Loucy (cell line): ENCODE measurements at regions not wholly inside any gene's neighbourhood (a gene's known extent, or its start where the extent isn't known, plus 50 kb on each side); places are given as distances from the start of the nearest gene placed in this dataset.

Experiments used
- H2AFZ ChIP-seq: fragments of 200-600 bp; sonication (generic); 2 replicates; pipeline ENCODE4 v1.6.0; 2016; ENCODE audit warnings: antibody characterized with exemption, mild to moderate bottlenecking, low read length, moderate library complexity
- H3F3A ChIP-seq: fragments of 200-600 bp; 2 replicates; pipeline ENCODE4 v1.6.0; 2016; ENCODE audit warnings: antibody characterized with exemption, low read depth, mild to moderate bottlenecking
- H3K27me3 ChIP-seq: fragments of 200-600 bp; sonication (generic); 2 replicates; pipeline ENCODE4 v1.6.1; 2014; ENCODE audit warnings: low read length, mild to moderate bottlenecking; ENCODE audit not compliant: insufficient read depth, poor library complexity, severe bottlenecking
- H3K36me3 ChIP-seq: fragments of 200-600 bp; sonication (generic); 2 replicates; pipeline ENCODE4 v1.6.1; 2016; ENCODE audit warnings: low read length; ENCODE audit not compliant: insufficient read depth
- H3K4me1 ChIP-seq: fragments of 200-600 bp; sonication (generic); 2 replicates; pipeline ENCODE4 v1.5.1; 2014; ENCODE audit warnings: low read length, mild to moderate bottlenecking; ENCODE audit not compliant: insufficient read depth, poor library complexity, severe bottlenecking
- H3K4me2 ChIP-seq: fragments of 200-600 bp; sonication (generic); 2 replicates; pipeline ENCODE4 v1.6.0; 2014; ENCODE audit warnings: antibody characterized with exemption, low read length, low read depth, mild to moderate bottlenecking; ENCODE audit not compliant: poor library complexity, severe bottlenecking
- H3K4me3 ChIP-seq: fragments of 200-600 bp; sonication (generic); 2 replicates; pipeline ENCODE4 v1.5.1; 2014; ENCODE audit warnings: low read length, mild to moderate bottlenecking, mixed read lengths; ENCODE audit not compliant: poor library complexity, severe bottlenecking
- H3K79me2 ChIP-seq: fragments of 200-600 bp; sonication (generic); 2 replicates; pipeline ENCODE4 v1.6.1; 2014; ENCODE audit warnings: low read length; ENCODE audit not compliant: insufficient read depth
- H3K9ac ChIP-seq: fragments of 200-600 bp; sonication (generic); 2 replicates; pipeline ENCODE4 v1.6.0; 2014; ENCODE audit warnings: mild to moderate bottlenecking, low read depth, low read length, moderate library complexity; ENCODE audit not compliant: poor library complexity, severe bottlenecking
- H3K9me2 ChIP-seq: fragments of 200-600 bp; sonication (generic); replicated peaks from 2 replicates; pipeline ENCODE4 v1.6.1; 2016; ENCODE audit warnings: low read depth, low read length, mixed read lengths
- H3K9me3 ChIP-seq: fragments of 200-600 bp; sonication (generic); 2 replicates; pipeline ENCODE4 v1.6.1; 2014; ENCODE audit warnings: mild to moderate bottlenecking, antibody characterized with exemption, low read length, low read depth; ENCODE audit not compliant: insufficient read depth
- H4K20me1 ChIP-seq: fragments of 200-600 bp; sonication (generic); 2 replicates; pipeline ENCODE4 v1.6.0; 2014; ENCODE audit warnings: antibody characterized with exemption, low read length, mild to moderate bottlenecking; ENCODE audit not compliant: insufficient read depth, poor library complexity, severe bottlenecking
- CTCF ChIP-seq: fragments of 200-600 bp; sonication (generic); conservative IDR thresholded peaks from 2 replicates; pipeline ENCODE4 v1.5.1; 2014; ENCODE audit warnings: mild to moderate bottlenecking, antibody characterized with exemption, low read length
- EZH2phosphoT487 ChIP-seq: fragments of 200-600 bp; IDR thresholded peaks from 2 replicates; pipeline ENCODE4 v1.6.1; 2018; ENCODE audit warnings: antibody characterized with exemption, mild to moderate bottlenecking, moderate library complexity, borderline replicate concordance

DNA sequence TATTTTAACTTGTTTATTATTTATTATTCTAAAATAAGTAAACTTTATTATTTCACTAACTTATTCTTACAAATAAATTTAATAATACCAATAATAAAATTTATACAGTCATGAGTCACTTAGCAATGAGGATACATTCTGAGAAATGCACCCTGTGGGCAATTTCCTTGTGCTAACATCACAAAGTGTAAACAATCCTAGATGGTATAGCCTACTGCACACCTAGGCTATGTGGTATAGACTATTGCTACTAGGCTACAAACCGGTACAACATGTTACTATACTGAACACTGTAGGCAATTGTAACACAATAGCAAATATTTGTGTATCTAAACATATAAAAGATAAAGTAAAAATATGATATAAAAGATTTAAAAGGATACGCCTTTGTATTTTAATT is 479.5 kb downstream of the EPHA5 start:
- H3K36me3 ChIP-seq: no peaks in the 10 kb centered on the region
- no peaks in the 10 kb centered on the region for H3K27me3 ChIP-seq
- H3K9me3 ChIP-seq: no peaks in the 10 kb centered on the region
- H3F3A ChIP-seq: no peaks in the 10 kb centered on the region
- no peak overlapping the region for H3K4me3 ChIP-seq
- H3K9ac ChIP-seq: no peak overlapping the region
- no peaks in the 10 kb centered on the region for H3K9me2 ChIP-seq
- TF ChIP-seq CTCF (no peak), EZH2phosphoT487 (no peak)
- no peaks in the 10 kb centered on the region for H3K79me2 ChIP-seq
- H3K4me1 ChIP-seq: no peaks in the 10 kb centered on the region
- no peaks in the 10 kb centered on the region for H4K20me1 ChIP-seq
- no peak overlapping the region for H3K4me2 ChIP-seq
- H2AFZ ChIP-seq: no peak overlapping the region

- Histone ChIP-seq H3F3A (no peaks in the 10 kb centered on the region), H2AFZ (no peak overlapping the region), H3K79me2 (no peaks in the 10 kb centered on the region), H3K4me1 (no peaks in the 10 kb centered on the region), H3K9me3 (no peaks in the 10 kb centered on the region), H3K4me3 (no peak overlapping the region), H4K20me1 (no peaks in the 10 kb centered on the region), H3K36me3 (no peaks in the 10 kb centered on the region), H3K9me2 (no peaks in the 10 kb centered on the region), H3K9ac (no peak overlapping the region), H3K4me2 (no peak overlapping the region), H3K27me3 (no peaks in the 10 kb centered on the region)
- no peak for TF ChIP-seq CTCF
- TF ChIP-seq EZH2phosphoT487: no peak
These were observed 494.7 kb downstream of the EPHA5 start for GRCh38 chr4:65175585-65175984.

- TF ChIP-seq CTCF: no peak
- no peak for TF ChIP-seq EZH2phosphoT487
- no peak overlapping the region for H3K4me3 ChIP-seq
- H3K4me1 ChIP-seq: no peaks in the 10 kb centered on the region
- no peaks in the 10 kb centered on the region for H3K79me2 ChIP-seq
- H3K9me2 ChIP-seq: 0 out of 2 replicates have a peak, but pooled peaks cover 4% of the 10 kb centered on the region
- H2AFZ ChIP-seq: no peak overlapping the region
- no peak overlapping the region for H3K4me2 ChIP-seq
- H3K36me3 ChIP-seq: no peaks in the 10 kb centered on the region
- H3K9me3 ChIP-seq: no peaks in the 10 kb centered on the region
- H3K27me3 ChIP-seq: no peaks in the 10 kb centered on the region
- H4K20me1 ChIP-seq: no peaks in the 10 kb centered on the region
- no peak overlapping the region for H3K9ac ChIP-seq
- no peaks in the 10 kb centered on the region for H3F3A ChIP-seq
These were observed 499.3 kb downstream of the EPHA5 start for GRCh38 chr4:65170768-65171514.
